Mesenteric fat pad (tissue), 1 donor: ENCODE measurements at regions not wholly inside any gene's neighbourhood (a gene's known extent, or its start where the extent isn't known, plus 50 kb on each side); places are given as distances from the start of the nearest gene placed in this dataset.

ENCODE experiments used
- DNase-seq: peaks from one replicate; pipeline ENCODE4 v3.0.0-alpha.2; 2020; ENCODE audit warnings: low spot score
- donor health status: DM: yes; HTN: yes; CAD: no.

DNA sequence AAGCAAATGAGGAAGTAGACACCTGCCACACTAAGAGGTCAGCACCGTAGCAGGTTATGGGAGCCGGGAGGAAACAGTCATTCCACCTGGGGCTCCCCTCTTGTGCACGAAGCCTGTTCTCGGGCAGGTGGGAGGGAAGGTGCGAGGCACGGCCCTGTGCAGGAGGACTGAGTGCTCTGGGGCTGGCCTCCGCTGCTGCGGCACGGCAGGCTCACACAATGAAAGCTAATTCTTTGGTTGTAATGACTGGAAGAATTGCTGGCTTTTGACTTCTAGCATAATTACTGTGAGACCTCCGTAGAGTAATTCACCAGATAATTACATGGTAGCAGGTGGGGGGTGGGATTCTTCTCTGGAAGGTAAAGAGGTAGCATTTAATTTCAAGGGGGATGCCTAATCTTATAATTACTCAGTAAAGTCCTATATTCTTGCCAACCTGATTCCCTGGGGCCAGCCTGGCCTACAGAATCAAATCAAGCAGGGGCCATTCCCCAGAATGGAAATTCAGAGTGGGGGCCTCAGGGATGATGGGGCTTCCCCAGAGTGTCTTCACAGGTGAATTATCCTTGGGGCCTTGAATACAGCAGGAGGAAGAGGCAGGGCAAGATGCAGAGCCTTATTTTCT is 129.1 kb downstream of the TPRA1 start:
- DNase-seq = no peak

- no peak for DNase-seq
Measured at GRCh38 chr3:127459891-127460290, 130.6 kb downstream of the TPRA1 start.

DNA sequence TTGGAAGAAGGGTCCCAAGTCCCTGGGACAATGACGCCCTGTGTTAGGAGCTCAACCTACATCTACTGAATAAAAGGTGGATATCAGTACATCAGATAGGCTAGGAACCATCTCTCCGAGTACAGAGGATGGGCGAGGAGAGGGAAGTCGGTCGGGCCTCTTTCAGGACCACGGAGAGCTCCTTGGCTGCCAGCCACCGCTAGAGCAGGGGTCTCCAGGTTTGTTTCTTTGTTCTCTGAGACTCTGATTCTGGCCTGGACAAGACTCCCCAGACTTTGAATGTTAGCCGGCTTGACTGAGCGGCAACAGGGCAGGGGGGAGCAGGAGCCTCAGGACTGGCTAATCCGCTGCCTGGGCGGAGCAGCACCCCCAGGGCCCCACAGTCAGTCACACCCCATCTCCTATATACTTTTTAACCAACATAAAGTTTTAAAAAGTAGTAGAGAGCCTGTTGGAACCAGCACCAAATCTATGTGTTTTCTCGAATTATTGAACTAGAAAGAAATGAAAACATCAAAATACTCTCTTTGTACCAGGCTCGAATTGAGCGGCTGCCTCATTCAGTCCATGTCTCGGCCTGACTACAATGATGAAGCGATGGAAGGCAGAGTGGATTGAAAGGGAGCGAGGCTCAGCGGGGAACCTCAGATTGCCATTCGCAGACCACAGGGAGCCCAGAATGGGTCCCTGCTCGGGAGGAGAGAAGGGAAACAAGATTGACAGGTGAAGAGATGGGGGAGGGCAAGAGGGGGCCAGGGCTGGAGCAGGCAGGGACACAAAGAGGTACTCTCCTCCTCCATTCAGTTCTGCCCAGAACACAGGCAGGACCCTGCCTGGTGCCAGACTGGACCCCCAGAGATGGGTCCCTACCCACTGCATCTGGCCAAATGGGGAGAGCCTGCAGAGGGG is 131.6 kb downstream of the TPRA1 start:
- DNase-seq = no peak

DNA sequence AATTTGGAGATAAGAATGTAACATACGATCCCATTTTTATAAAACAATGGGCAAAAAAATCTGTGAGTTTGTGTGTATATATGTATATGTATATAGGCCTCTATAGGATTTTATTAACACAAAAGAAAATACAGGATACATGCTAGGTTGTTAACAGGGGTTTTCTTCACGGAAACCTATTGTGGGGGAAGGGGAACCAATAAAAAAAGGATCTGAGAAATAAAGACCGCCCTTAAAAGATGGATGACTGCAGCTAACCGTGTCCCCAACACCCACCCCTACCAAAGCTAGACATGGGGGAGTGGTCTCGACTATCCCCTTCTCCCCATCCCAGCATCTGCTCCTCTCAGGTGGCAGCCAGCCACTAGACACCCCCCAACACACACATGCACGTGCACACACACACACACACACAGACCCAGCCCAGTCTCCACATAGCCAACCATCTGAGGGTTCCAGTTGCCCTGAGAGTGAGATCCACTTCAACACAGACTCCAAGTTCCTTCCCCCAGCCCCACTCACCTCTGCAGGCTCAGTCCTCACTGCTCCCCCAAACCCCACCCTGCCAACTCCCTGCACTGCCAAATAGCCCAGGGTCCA is 132.9 kb downstream of the TPRA1 start:
- DNase-seq = no peak

DNA sequence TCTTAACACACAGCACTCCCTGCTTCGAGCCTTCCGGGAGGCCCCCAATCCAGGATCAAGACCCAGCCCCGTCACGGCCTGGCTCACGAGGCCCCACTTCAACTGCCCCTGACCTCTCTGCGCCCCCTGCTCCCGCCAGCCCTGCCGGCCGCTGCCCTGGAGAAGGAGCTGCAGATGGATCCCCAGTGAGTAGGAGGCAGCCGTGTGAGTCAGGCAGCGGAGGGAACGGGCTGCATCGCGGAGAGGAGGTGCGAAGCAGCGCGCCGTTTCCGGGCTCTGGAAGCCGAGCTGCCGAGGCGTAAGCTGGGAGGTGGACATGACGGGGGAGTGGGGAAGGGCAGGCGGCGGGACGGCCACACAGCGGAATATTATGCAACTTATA is 133.4 kb downstream of the TPRA1 start:
- DNase-seq = no peak

DNA sequence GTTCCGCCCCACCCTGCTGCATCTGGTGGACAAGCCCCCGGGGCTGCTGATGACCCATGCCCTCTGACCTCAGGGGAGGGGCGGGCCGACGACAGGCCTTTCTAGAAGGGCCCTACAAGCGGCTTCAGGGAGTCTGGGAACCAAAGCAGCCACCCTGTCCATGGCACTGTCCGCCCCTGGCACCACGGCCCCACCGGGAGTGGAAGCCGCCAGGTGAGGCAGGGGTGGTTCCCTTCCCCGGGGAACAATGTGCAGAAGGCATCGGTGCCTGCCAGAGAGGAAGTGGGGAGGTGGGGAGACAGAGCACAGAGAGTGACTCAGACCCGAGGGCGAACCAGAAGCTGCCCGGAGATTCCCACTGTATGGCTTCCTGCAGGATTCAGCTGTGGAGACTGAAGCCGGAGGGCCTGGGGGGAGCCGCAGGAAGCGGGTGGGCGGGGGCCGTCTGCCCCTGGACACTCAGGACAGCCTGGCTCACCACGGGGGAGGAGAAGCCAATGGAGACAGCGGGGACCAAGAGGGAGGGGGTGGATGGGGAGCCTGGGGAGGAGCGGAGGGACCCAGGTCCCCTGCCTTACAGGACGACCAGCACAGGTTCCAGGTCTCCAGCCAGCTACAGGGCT is 134.0 kb downstream of the TPRA1 start:
- DNase-seq = peak; percentile 86

GRCh38 chr3:127455541-127456450 is 134.7 kb downstream of the TPRA1 start:
- peak; percentile 91 for DNase-seq

DNA sequence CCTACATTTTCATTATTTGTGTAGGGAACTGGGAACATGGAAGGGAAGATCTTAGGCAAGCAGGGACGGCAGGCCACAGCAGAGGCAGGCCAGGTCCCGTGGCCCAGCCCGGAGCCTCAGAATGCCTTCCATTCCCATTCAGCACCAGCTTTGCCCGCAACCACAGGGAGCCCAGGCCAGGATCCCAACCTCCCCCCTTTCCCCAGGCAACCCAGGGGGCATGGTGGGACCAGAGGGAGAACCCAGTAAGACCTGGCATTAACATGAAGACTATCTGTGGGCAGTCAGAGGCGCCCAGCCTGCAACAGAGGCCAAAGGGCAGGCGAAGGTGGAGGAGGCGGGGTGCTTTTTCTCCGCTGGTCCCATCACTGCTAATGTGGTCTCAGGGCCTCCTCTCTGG is 135.6 kb downstream of the TPRA1 start:
- DNase-seq = peak; percentile 81

DNA sequence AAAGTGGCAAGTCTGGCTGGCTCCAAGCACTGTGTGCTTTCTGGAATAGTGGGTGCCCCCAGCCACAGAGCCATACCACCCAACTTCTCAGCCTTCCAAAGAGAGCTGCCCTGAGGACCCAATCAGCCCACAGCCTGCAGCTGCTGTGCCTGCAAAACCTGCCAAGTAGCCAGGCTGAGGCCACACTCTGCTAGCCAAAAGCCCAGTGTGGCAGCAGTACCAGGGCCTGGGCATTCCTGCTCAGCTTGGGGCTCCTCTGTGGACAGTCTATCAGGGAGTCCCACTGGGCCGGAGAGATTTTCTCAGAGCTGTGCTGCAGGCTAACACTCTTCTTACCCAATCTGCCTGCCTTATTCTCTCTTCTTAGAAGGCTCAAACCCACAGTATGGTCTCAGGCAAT is 136.5 kb downstream of the TPRA1 start:
- peak; percentile 86 for DNase-seq

DNA sequence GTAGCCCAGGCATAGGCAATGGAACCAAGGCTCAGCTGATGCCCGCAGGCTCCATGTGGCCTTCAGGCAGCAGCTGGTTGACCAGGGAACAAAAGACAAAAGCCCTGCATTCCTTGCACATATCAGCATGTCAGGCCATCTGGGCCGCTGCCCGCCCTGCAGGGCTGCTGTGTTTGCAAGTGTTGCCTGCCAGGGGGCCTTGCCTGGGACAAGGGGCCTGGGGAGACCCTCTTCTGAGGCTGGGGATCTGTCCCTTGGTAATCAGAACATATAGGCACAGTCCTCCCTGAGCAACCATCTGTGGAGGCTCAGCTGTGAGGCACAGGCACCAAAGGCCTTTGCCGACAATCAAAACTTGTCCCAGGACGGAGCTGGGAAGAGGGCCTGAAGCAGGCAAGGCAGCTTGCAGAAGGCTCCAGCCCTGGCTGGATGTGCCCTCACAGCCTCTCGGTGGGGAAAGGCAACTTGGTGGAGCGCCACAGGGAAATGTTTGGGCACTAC is 138.2 kb downstream of the TPRA1 start:
- DNase-seq = peak; percentile 73

GRCh38 chr3:127451321-127451720 is 139.2 kb downstream of the TPRA1 start:
- no peak for DNase-seq

GRCh38 chr3:127450331-127450730 is 140.2 kb downstream of the TPRA1 start:
- peak; percentile 49 for DNase-seq

GRCh38 chr3:127449486-127450212 is 140.9 kb downstream of the TPRA1 start:
- no peak for DNase-seq

GRCh38 chr3:127448671-127449070 is 141.9 kb downstream of the TPRA1 start:
- DNase-seq = peak; percentile 45

DNA sequence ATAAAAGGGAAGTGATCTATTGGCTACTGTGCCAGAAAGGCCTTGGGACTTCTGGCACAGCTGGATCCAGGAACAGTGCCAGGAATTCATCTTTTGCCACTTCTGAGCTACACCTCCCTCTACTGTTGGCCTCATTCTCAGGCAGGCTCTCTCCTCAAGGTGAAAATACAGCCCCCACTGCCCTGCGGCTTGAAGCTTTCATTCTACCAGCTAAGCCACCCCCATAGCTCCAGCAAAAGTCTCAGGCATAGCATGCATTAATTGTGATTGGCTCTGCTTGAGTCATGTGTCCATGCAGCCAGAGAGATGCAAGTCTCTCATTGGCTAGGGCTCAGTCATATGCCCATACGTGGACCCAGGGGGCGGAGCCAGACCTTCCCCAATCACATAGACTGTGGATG is 142.4 kb downstream of the TPRA1 start:
- DNase-seq = peak; percentile 51

DNA sequence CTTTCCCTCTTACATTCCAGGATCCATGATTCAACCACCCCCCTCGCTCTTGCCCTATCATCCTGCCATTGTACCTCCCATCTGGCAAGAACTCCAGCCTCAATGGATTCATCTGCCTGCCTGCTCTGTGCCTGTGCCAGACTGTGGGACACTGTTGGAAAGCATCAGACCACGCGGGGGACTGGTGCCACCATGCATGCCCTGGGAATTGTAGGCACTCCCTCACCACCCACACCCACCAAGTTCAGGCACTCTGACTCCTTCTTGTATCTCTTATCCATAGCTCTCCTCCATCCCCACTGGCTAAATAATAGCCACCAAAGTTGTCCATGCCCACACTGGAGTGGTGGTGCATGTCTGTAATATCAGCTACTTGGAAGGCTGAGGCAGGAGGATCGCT is 143.8 kb downstream of the TPRA1 start:
- peak; percentile 45 for DNase-seq

- DNase-seq = peak; percentile 65
Measured at GRCh38 chr3:127445581-127446343, 144.8 kb downstream of the TPRA1 start.

DNA sequence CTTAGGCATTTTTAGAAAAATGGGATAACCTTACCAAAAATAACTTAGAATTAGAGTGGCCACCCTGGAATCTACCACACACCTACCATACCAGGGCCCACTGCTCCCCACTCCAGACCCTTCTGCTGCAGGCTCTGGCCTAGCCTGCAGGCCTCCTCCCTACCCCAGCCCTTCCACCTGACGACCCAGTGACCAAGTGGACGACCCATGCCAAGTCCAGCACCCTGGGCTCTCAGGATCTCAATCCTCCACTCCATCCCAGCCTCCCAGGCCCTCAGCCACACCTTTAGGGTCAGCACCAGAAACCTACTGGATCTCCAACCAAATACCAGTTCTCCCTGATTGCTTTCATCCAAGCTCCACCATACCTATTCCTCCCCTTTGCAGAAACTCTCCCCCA is 145.8 kb downstream of the TPRA1 start:
- DNase-seq = peak; percentile 68
